GM23338 (cell line): ENCODE measurements at regions not wholly inside any gene's neighbourhood (a gene's known extent, or its start where the extent isn't known, plus 50 kb on each side); places are given as distances from the start of the nearest gene placed in this dataset.

Experiments used
- ATAC-seq: fragments of 200-7000 bp; cut with Tn5 transposase; 3 replicates; pipeline ENCODE4 v1.9.1; 2020
- DNase-seq: peaks from one replicate; pipeline ENCODE4 v3.0.0-alpha.2; 2015; ENCODE audit warnings: low spot score
- H2AFZ ChIP-seq: fragments of 200-600 bp; sonication (generic); 2 replicates; pipeline ENCODE4 v1.8.0; 2016; ENCODE audit warnings: antibody characterized with exemption, mild to moderate bottlenecking, moderate library complexity
- H3F3A ChIP-seq: fragments of 200-600 bp; sonication (generic); replicated peaks from 2 replicates; pipeline ENCODE4 v1.8.0; 2017; ENCODE audit warnings: antibody characterized with exemption, mixed run types, low read depth
- H3K27ac ChIP-seq: fragments of 200-600 bp; sonication (generic); 2 replicates; pipeline ENCODE4 v1.6.1; 2016; ENCODE audit warnings: low read depth
- H3K27me3 ChIP-seq: fragments of 200-600 bp; sonication (generic); 2 replicates; pipeline ENCODE4 v1.8.0; 2016; ENCODE audit warnings: mild to moderate bottlenecking, mixed run types, moderate library complexity; ENCODE audit not compliant: insufficient read depth
- H3K36me3 ChIP-seq: fragments of 200-600 bp; sonication (generic); 2 replicates; pipeline ENCODE4 v1.8.0; 2016; ENCODE audit warnings: mild to moderate bottlenecking; ENCODE audit not compliant: insufficient read depth
- H3K4me1 ChIP-seq: fragments of 200-600 bp; sonication (generic); 2 replicates; pipeline ENCODE4 v1.8.0; 2016; ENCODE audit warnings: mild to moderate bottlenecking, moderate library complexity; ENCODE audit not compliant: insufficient read depth
- H3K4me2 ChIP-seq: fragments of 200-600 bp; sonication (generic); 2 replicates; pipeline ENCODE4 v1.7.1; 2017; ENCODE audit warnings: mixed run types
- H3K4me3 ChIP-seq: fragments of 200-600 bp; sonication (generic); 2 replicates; pipeline ENCODE4 v1.6.1; 2016; ENCODE audit warnings: mixed run types
- H3K79me2 ChIP-seq: fragments of 200-600 bp; sonication (generic); replicated peaks from 2 replicates; pipeline ENCODE4 v1.8.0; 2017; ENCODE audit warnings: mild to moderate bottlenecking; ENCODE audit not compliant: insufficient read depth
- H3K9me2 ChIP-seq: fragments of 200-600 bp; sonication (generic); 2 replicates; pipeline ENCODE4 v1.8.0; 2017; ENCODE audit not compliant: insufficient read depth
- H4K20me1 ChIP-seq: fragments of 200-600 bp; sonication (generic); replicated peaks from 2 replicates; pipeline ENCODE4 v1.8.0; 2017; ENCODE audit warnings: mild to moderate bottlenecking; ENCODE audit not compliant: insufficient read depth
- H3K27ac Mint-ChIP-seq: 2 replicates; pipeline ENCODE4 v1.8.0; 2020; ENCODE audit warnings: inconsistent platforms, mild to moderate bottlenecking, moderate library complexity, mixed read lengths
- H3K27me3 Mint-ChIP-seq: 3 replicates; pipeline ENCODE4 v1.8.0; 2022; ENCODE audit warnings: low read depth, mild to moderate bottlenecking, moderate library complexity, mixed read lengths, inconsistent platforms; ENCODE audit not compliant: insufficient read depth, poor library complexity
- H3K36me3 Mint-ChIP-seq: 3 replicates; pipeline ENCODE4 v1.8.0; 2021; ENCODE audit warnings: low read depth, mild to moderate bottlenecking, inconsistent platforms, moderate library complexity, mixed read lengths
- H3K4me1 Mint-ChIP-seq: 3 replicates; pipeline ENCODE4 v1.8.0; 2020; ENCODE audit warnings: mild to moderate bottlenecking, inconsistent platforms, mixed read lengths
- H3K4me3 Mint-ChIP-seq: 3 replicates; pipeline ENCODE4 v1.8.0; 2021; ENCODE audit warnings: moderate library complexity, mild to moderate bottlenecking, inconsistent platforms, mixed read lengths
- H3K9me3 Mint-ChIP-seq: 3 replicates; pipeline ENCODE4 v1.8.0; 2020; ENCODE audit warnings: moderate library complexity, mild to moderate bottlenecking, inconsistent platforms, mixed read lengths
- CREB1 ChIP-seq: fragments of 250-450 bp; sonication (Bioruptor Pico); IDR thresholded peaks from 2 replicates; pipeline ENCODE4 v1.5.0; 2020; ENCODE audit warnings: low read depth, mild to moderate bottlenecking, moderate library complexity
- CTCF ChIP-seq, 2 experiments: fragments of 200-600 bp in 1 of 2; sonication (generic) in 1 of 2; conservative IDR thresholded peaks; 2 replicates each; pipeline versions ENCODE4 v1.5.1 to v1.6.1; 2016 to 2017; ENCODE audit warnings: antibody characterized with exemption in 2 of 2, low read depth in 2 of 2, mild to moderate bottlenecking in 2 of 2, moderate library complexity in 1 of 2
- ETS1 ChIP-seq: IDR thresholded peaks from 2 replicates; pipeline ENCODE4 v1.6.1; 2016; ENCODE audit warnings: antibody characterized with exemption
- EZH2phosphoT487 ChIP-seq: fragments of 200-600 bp; sonication (generic); IDR thresholded peaks from one replicate; pipeline ENCODE4 v1.8.1; 2018; ENCODE audit warnings: antibody characterized with exemption; ENCODE audit not compliant: unreplicated experiment
- JUNB ChIP-seq: IDR thresholded peaks from one replicate; pipeline ENCODE4 v1.6.1; 2016; ENCODE audit warnings: antibody characterized with exemption; ENCODE audit not compliant: unreplicated experiment
- NANOG ChIP-seq: IDR thresholded peaks from 2 replicates; pipeline ENCODE4 v1.6.1; 2016; ENCODE audit warnings: antibody characterized with exemption, borderline replicate concordance
- POLR2AphosphoS5 ChIP-seq: IDR thresholded peaks from 2 replicates; pipeline ENCODE4 v1.6.1; 2016; ENCODE audit warnings: antibody characterized with exemption, low read depth
- REST ChIP-seq: IDR thresholded peaks from one replicate; pipeline ENCODE4 v1.6.1; 2018; ENCODE audit warnings: antibody characterized with exemption; ENCODE audit not compliant: unreplicated experiment
- STAT1 ChIP-seq: IDR thresholded peaks from one replicate; pipeline ENCODE4 v1.6.1; 2016; ENCODE audit warnings: antibody characterized with exemption; ENCODE audit not compliant: unreplicated experiment
- ZNF114 ChIP-seq: fragments of 250-450 bp; sonication (Bioruptor Pico); IDR thresholded peaks from 2 replicates; pipeline ENCODE4 v1.5.0; 2020; ENCODE audit warnings: mild to moderate bottlenecking, moderate library complexity
- ZNF331 ChIP-seq: fragments of 250-450 bp; sonication (Bioruptor Pico); IDR thresholded peaks from 2 replicates; pipeline ENCODE4 v1.5.0; 2020; ENCODE audit warnings: low read depth, mild to moderate bottlenecking, moderate library complexity
- ZNF462 ChIP-seq: fragments of 250-450 bp; sonication (Bioruptor Pico); IDR thresholded peaks from 2 replicates; pipeline ENCODE4 v1.5.0; 2020; ENCODE audit warnings: mild to moderate bottlenecking, moderate library complexity

DNA sequence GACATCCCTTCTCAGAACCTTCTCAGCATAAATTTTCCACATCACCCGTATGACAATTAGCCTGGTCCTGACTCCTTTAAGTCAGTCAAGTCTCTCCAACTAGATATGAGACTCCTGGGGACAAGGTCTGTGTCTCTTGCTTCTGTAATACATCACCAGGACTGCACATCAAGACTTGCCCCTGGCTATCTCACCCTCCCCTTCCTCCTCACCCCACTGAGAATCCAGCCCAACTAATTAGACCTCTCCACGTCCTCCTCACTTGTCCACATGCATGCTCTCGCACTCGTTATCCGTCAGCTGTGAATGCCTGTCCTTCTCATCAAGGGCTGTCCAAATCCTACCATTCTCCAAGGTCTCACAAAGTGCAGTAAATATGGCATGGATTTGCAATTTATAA, 542.8 kb downstream of the PTPRU start:
- H3F3A ChIP-seq, result no peaks in the 10 kb centered on the region
- H3K36me3 ChIP-seq, result no peaks in the 10 kb centered on the region
- ATAC-seq (no peak), DNase-seq (no peak)
- no peak for TF ChIP-seq STAT1
- TF ChIP-seq CREB1 (CRISPR knock-in tag), result no peak
- no peak for TF ChIP-seq ZNF331 (CRISPR knock-in tag)
- TF ChIP-seq POLR2AphosphoS5, result no peak
- no peak for TF ChIP-seq REST
- TF ChIP-seq JUNB, result no peak
- no peak for TF ChIP-seq ETS1
- TF ChIP-seq ZNF114, result no peak
- no peak for TF ChIP-seq NANOG
- no peak for TF ChIP-seq CTCF (conservative IDR thresholded peaks at IDR 0.05; ENCODE audit: low read depth in 2 of 2)
- no peak for TF ChIP-seq ZNF462 (CRISPR knock-in tag)
- no peak for TF ChIP-seq EZH2phosphoT487
- Mint-ChIP-seq H3K27ac (no peak overlapping the region), H3K4me3 (no peak overlapping the region), H3K27me3 (no peaks in the 10 kb centered on the region), H3K36me3 (no peaks in the 10 kb centered on the region; the same call in 2 of the 3 replicates), H3K4me1 (no peaks in the 10 kb centered on the region), H3K9me3 (peaks cover 11% of the 10 kb centered on the region)
- H2AFZ ChIP-seq, result no peak overlapping the region
- H3K27ac ChIP-seq, result no peak overlapping the region
- no peak overlapping the region for H3K4me2 ChIP-seq
- H3K9me2 ChIP-seq, result no peaks in the 10 kb centered on the region
- H3K4me1 ChIP-seq, result no peaks in the 10 kb centered on the region
- H3K79me2 ChIP-seq, result no peaks in the 10 kb centered on the region
- no peaks in the 10 kb centered on the region for H4K20me1 ChIP-seq
- no peak overlapping the region for H3K4me3 ChIP-seq
- no peaks in the 10 kb centered on the region for H3K27me3 ChIP-seq
